Fibroblast of pulmonary artery (primary cell): ENCODE measurements at regions not wholly inside any gene's neighbourhood (a gene's known extent, or its start where the extent isn't known, plus 50 kb on each side); places are given as distances from the start of the nearest gene placed in this dataset.

Experiments used
- DNase-seq: peaks from one replicate; pipeline ENCODE4 v3.0.0-alpha.2; 2010; ENCODE audit warnings: low read depth
- H3K4me3 ChIP-seq: replicated peaks from 2 replicates; pipeline ENCODE4 v1.5.1; 2011; ENCODE audit warnings: low read depth, mild to moderate bottlenecking, control low read depth, low read length, moderate library complexity
- CTCF ChIP-seq: IDR thresholded peaks from 2 replicates; pipeline ENCODE4 v1.5.1; 2011; ENCODE audit warnings: mild to moderate bottlenecking, control low read depth, low read length, inconsistent platforms; ENCODE audit errors: missing control alignments

GRCh38 chr14:51307551-51307950 lies 67.5 kb downstream of the TMX1 start:
- no peak overlapping the region for H3K4me3 ChIP-seq
- no peak for DNase-seq
- no peak for TF ChIP-seq CTCF

- TF ChIP-seq CTCF = no peak
- no peak for DNase-seq
- H3K4me3 ChIP-seq = no peak overlapping the region
Measured at GRCh38 chr14:51308866-51309265, 68.8 kb downstream of the TMX1 start.

- no peak for TF ChIP-seq CTCF
- DNase-seq = peak; percentile 57
Measured at GRCh38 chr14:51310505-51310944, 70.5 kb downstream of the TMX1 start.

GRCh38 chr14:51314321-51315015 lies 74.4 kb downstream of the TMX1 start:
- no peak overlapping the region for H3K4me3 ChIP-seq
- TF ChIP-seq CTCF = no peak

More at GRCh38 chr14:51310505-51310944, 70.5 kb downstream of the TMX1 start:
- no peak overlapping the region for H3K4me3 ChIP-seq

GRCh38 chr14:51317373-51317772 lies 77.3 kb downstream of the TMX1 start:
- no peak for DNase-seq

More at GRCh38 chr14:51314321-51315015, 74.4 kb downstream of the TMX1 start:
- no peak for DNase-seq

GRCh38 chr14:51318813-51319597 lies 79.0 kb downstream of the TMX1 start:
- TF ChIP-seq CTCF = no peak
- no peak for DNase-seq

More at GRCh38 chr14:51317373-51317772, 77.3 kb downstream of the TMX1 start:
- no peak for TF ChIP-seq CTCF
- H3K4me3 ChIP-seq = no peak overlapping the region

GRCh38 chr14:51321036-51321435 lies 81.0 kb downstream of the TMX1 start:
- no peak for TF ChIP-seq CTCF
- no peak overlapping the region for H3K4me3 ChIP-seq
- no peak for DNase-seq

More at GRCh38 chr14:51318813-51319597, 79.0 kb downstream of the TMX1 start:
- no peak overlapping the region for H3K4me3 ChIP-seq
